ENCODE measurements at regions not wholly inside any gene's neighbourhood (a gene's known extent, or its start where the extent isn't known, plus 50 kb on each side); places are given as distances from the start of the nearest gene placed in this dataset.
A peak's percentile ranks its signal among the peaks of the same experiment; 100 is the strongest.
"Not testable (repeated sequence)": the region's sequence is repeated elsewhere in the genome, so short reads cannot be mapped to it uniquely, and the experiment has no call there.

GRCh38 chr2:55811048-55811447 is 112.5 kb downstream of the EFEMP1 start:
- no peak for DNase-seq (ENCODE audit: low read depth)

GRCh38 chr2:55810622-55811020 is 113.0 kb downstream of the EFEMP1 start:
- no peak for DNase-seq (ENCODE audit: low read depth)

- DNase-seq (ENCODE audit: low read depth), result peak; percentile 25
These were observed 113.5 kb downstream of the EFEMP1 start for GRCh38 chr2:55809875-55810621.

DNA sequence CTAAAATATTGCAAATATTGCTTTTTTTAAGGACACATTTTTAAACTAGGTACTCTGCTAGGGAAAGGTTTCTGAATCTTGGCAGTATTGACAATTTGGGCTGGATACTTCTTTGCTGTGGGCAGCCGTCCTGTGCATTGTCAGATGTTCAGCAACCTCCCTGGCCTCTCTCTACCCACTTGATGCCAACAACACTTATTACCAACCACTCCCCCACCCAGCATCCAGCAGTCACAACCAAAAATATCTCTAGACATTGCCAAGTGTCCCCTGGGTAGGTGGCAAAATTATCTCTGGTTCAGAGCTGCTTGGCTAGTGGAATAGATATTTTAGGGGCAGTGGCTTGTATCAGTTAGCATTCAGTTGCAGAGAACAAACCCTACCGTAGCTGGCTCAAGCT is 114.3 kb upstream of the PNPT1 start:
- no peak for DNase-seq (ENCODE audit: low read depth)

DNA sequence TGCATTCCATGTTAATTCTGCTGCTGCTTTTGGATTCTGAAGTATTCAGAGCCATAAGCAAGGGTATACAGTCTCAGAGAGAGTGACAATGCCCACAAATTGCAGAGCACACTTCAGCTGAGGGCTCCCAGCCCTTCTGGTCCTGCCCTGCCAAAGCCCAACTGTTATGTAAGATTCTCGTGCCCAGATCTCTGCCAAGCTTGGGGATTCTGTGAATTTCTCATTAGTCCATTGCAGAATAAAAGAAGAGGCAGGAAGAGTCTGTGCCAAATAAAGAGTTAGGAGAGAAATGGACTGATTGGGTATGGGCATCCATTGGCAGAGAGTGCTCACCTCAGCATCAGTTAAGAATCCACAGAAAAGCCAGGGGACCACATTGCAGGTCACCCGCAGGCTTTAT is 112.0 kb upstream of the PNPT1 start:
- no peak for DNase-seq (ENCODE audit: low read depth)

- no peak for DNase-seq (ENCODE audit: low read depth)
These were observed 110.9 kb upstream of the PNPT1 start for GRCh38 chr2:55804535-55804934.

DNA sequence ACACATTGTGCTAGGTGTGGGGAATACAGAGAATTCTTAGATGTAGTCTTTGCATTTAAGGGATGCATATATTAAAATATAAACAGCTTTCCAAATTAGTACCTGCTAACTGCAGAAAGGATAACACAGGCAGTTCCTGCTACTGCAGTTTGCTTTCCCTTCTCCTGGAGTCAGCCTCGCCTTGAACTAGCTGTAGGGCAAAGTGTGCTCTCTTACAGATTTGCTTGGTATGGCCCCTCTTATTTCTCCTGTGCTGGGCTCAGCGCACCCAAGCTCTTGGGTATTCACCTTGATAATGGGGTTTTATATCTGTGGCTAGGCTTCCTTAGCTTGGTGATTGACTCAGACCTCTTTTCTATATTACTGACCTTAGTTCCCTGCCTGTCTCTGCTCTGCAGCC is 108.4 kb upstream of the PNPT1 start:
- DNase-seq (ENCODE audit: low read depth), result no peak

GRCh38 chr2:55801436-55801835 is 107.8 kb upstream of the PNPT1 start:
- no peak for DNase-seq (ENCODE audit: low read depth)

- DNase-seq (ENCODE audit: low read depth), result not testable (repeated sequence)
These were observed 106.0 kb upstream of the PNPT1 start for GRCh38 chr2:55799624-55800023.

DNA sequence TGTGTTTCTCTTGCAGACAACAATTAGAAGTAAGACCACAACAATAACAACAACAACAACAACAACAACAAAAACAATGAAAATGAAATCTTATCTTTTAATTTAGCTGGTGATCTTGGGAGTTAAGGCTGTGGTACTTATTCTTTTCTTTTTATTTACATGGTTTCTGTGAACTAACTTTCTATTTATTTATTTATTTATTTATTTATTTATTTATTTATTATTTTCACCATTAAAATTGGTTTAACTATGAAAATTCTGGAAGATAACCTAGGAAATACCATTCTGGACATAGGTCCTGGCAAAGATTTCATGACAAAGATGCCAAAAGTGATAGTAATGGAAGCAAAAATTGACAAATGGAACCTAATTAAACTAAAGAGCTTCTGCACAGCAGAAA is 102.5 kb upstream of the PNPT1 start:
- DNase-seq (ENCODE audit: low read depth), result no peak

GRCh38 chr2:55793602-55794001 is 100.0 kb upstream of the PNPT1 start:
- not testable (repeated sequence) for DNase-seq (ENCODE audit: low read depth)

DNA sequence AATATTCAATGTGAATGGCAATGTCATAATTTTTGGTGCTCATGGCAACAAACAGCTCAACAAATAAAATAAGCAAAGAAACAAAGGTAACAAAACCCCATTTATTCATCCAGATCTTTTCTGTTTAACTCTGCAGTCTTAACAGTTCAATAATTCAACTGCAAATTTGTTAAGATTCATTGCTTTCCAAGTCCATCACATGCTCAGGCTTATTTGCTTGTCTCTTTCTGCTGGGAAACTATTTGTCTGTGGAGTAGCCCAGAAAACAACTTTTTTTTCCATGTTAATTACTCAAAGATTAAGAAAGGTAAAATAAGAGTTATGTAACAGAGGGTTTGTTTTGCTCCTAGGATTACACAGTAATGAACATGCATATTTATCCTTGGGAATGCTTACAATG is 92.6 kb upstream of the PNPT1 start:
- no peak for DNase-seq (ENCODE audit: low read depth)

DNA sequence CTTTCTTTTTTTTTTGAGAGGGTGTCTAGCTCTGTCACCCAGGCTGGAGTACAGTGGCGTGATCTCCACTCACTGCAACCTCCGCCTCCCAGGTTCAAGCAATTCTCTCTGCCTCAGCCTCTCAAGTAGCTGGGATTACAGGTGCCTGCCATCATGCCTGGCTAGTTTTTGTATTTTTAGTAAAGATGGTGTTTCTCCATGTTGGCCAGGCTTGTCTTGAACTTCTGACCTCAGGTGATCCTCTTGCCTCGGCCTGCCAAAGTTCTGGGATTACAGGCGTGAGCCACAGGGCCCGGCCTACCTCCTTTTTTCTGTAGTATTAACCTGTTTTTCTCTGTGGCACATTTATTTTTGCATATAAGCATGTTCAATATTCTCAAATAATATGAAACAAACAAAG is 90.1 kb upstream of the PNPT1 start:
- DNase-seq (ENCODE audit: low read depth), result not testable (repeated sequence)

DNA sequence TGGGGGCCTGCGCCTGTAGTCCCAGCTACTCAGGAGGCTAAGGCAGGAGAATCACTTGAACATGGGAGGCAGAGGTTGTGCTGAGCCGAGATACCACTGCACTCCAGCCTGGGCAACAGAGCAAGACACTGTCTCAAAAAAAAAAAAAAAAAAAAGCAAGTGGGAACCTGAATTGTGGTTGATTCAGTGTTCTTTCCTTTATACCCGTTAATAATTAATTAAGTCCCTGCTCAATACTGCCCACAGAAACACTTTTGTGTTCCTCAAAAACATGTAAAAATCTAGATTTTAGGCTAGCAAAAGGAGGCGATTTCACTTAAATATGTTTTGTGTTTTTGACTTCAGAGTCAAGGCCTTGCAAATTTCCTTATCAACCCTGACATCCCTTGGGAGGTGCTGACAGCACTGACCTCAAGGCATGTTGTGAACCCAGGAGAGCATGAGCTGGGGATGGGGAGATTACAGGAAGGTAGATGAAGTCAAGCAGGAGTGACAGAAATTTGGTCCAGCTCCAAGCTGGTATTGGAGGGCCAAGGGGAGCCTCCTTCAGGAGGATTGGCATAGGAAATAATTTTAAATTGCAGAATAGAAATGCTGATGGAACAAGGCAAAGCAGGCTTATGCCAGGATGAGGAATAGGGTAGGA is 89.0 kb upstream of the PNPT1 start:
- no peak for DNase-seq (ENCODE audit: low read depth)

GRCh38 chr2:55781542-55781941 is 87.9 kb upstream of the PNPT1 start:
- DNase-seq (ENCODE audit: low read depth), result no peak

- no peak for DNase-seq (ENCODE audit: low read depth)
These were observed 87.1 kb upstream of the PNPT1 start for GRCh38 chr2:55780697-55781096.

GRCh38 chr2:55779459-55780421 is 86.1 kb upstream of the PNPT1 start:
- no peak for DNase-seq (ENCODE audit: low read depth)

DNA sequence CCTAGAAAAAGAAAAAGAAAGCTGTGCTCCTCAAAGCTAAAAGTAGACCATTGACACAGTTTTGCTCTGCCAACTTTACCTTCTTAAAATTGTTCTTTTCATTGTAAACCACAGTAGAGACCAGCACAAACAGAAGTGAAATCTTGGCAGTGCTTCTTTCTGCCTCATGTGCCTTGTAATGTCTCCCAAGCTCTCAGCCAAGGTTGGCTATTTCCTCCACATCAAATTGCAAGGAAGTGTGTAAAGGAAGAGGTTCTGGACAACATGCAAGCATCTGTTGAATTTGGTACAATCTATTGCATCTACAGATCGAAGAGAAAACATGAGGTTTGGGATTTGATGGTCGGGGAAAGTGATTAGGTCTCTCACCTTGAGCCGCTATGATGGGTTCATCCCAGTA is 83.3 kb upstream of the PNPT1 start:
- no peak for DNase-seq (ENCODE audit: low read depth)

DNA sequence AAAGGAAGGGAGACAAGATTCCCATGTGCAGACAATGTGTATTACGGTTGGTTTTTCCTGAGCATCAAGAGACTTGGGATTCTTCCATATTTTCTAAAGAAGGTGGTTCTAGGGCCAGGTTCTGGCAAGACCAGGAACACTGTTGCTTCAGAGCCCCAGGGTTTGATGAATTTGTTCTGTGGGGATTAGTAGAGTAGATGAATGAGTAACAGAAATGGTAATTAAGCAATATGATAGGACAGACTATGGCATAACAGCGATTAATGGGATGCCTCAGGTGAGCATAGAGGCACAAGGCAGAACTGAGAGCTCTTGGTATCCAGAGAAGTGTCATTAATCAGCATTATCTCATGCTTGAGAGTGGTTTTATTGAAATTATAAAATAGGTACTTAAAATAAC is 82.8 kb upstream of the PNPT1 start:
- DNase-seq (ENCODE audit: low read depth), result no peak

GRCh38 chr2:55775828-55776227 is 82.2 kb upstream of the PNPT1 start:
- no peak for DNase-seq (ENCODE audit: low read depth)

GRCh38 chr2:55773651-55774050 is 80.0 kb upstream of the PNPT1 start:
- DNase-seq (ENCODE audit: low read depth), result not testable (repeated sequence)
